IPS-18c (cell line): ENCODE measurements at regions not wholly inside any gene's neighbourhood (a gene's known extent, or its start where the extent isn't known, plus 50 kb on each side); places are given as distances from the start of the nearest gene placed in this dataset.

Experiments
- H3K4me3 ChIP-seq: 2 replicates; pipeline ENCODE4 v1.7.0; 2013; ENCODE audit warnings: low read depth, mild to moderate bottlenecking, low read length, moderate library complexity; ENCODE audit not compliant: insufficient read depth
- H3K9me3 ChIP-seq: one replicate; pipeline ENCODE4 v1.6.1; 2013; ENCODE audit warnings: mild to moderate bottlenecking, low read length, moderate library complexity; ENCODE audit not compliant: control insufficient read depth, insufficient read depth

GRCh38 chr9:79140751-79141150, 431.0 kb upstream of the TLE4 start:
- H3K4me3 ChIP-seq: no peak overlapping the region
- H3K9me3 ChIP-seq: no peaks in the 10 kb centered on the region

DNA sequence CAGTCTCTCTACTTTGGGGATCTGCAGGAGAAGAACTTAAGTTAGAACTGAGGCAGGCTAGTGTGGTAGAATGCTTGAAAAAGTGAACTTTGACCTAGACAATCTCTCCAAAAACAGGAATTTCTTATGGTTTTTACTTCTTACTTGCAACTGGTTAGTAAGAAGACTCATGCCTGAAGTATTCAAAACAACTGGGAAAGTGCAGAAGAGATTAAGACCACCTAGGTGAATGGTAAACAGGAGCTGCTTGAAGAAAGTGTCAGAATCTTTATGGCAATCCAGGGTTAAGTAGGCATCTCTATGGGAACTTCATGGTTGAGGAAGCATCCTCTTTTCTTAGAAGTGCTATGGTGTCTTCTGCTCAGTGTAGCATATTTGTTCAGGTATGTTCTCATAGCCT, 428.6 kb upstream of the TLE4 start:
- no peak overlapping the region for H3K4me3 ChIP-seq
- no peaks in the 10 kb centered on the region for H3K9me3 ChIP-seq

DNA sequence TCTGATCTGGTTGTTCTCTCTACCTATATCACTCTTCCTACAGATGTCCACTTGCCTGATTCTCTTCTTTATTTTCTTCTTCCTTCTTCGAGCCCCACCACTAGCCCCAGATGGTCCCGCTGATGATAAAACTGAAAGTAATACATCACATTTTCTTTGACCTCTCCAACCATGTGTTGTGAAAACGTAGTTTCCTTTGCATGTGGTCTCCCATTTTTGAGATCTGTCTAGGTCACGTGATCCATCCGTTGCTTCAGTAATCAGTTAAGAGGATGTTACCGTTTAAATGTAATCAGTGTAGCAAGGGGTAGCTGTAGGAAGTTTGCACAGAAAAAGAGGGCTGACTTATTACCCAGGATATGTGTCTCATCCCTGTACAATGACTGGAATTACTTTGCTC, 426.3 kb upstream of the TLE4 start:
- Histone ChIP-seq H3K9me3 (no peaks in the 10 kb centered on the region), H3K4me3 (no peak overlapping the region)

- no peaks in the 10 kb centered on the region for H3K9me3 ChIP-seq
- no peak overlapping the region for H3K4me3 ChIP-seq
These were observed 422.2 kb upstream of the TLE4 start for GRCh38 chr9:79149585-79149984.

DNA sequence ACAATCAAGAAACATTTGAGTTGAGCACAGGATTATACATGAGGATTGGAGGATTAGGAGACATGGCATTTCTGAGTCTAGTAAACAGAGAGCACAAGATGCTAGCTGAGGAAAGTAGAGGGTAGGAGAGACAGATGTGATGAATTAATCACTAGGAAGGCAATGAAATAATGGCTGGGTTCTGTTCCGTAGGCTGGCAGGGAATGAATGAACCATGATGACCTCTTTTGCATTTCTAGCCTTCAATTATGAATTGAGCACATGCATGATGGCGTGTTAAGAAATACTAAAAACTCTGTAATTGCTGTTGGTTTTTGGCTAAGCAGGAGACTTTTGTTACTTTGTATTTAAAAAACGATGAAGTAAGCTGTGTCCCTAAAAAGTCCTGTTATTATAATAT, 420.0 kb upstream of the TLE4 start:
- no peaks in the 10 kb centered on the region for H3K9me3 ChIP-seq
- H3K4me3 ChIP-seq: no peak overlapping the region

DNA sequence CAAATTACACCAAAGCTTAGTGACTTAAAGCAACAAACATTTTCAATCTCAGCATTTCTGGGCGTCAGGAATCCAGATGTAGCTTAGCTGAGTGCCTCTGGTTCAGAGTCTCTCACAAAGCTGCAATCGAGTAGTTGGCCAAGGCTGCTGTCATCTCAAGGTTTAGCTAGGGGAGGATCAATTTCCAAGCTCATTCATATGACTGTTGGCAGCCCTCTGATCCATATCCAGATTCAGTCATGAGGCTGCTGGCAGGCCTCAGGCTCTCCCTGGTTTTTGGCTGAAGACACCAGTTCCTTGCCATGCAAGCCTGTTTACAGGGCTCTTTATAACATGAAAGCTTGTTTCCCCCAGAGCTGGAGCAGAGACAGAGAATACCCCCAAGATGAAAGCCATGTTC, 419.5 kb upstream of the TLE4 start:
- Histone ChIP-seq H3K4me3 (no peak overlapping the region), H3K9me3 (no peaks in the 10 kb centered on the region)

DNA sequence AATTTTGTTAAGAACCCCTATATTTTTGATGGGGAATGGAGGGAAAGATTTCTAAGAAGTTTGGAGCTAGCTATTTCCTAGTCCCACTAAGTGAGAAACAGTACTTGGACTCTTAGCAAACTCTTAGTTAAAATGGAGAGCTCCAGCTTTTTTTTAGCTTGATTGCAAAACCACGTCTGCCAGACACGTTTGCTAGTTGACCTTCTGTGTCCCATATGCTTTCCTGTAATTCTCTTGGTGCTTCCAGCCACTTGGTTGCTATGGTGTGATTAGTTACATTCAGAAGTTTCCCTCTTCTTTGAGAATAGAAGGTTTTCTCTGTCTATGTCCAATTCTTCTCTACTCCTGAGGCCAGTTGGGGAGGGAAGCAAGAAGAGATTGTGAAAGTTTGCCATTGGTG, 417.0 kb upstream of the TLE4 start:
- Histone ChIP-seq H3K9me3 (no peaks in the 10 kb centered on the region), H3K4me3 (no peak overlapping the region)

DNA sequence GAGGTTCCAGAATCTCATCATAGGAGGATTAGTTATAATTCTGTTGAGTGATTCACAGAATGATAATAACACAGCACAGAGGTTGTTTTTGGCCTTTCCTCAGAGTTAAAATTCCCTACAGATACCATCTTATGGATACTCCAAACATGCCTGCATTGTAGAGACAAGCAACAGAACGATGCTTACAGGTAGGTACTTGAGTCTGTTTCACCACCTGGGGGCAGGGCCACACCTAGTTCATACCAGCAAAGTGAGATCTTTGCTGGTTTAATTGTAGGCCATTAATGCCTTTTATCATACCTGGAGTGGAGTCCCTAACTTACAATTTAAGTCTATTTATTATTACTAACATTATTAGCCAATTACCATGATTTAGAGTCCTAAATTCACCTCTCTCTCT, 416.5 kb upstream of the TLE4 start:
- Histone ChIP-seq H3K9me3 (no peaks in the 10 kb centered on the region), H3K4me3 (no peak overlapping the region)

DNA sequence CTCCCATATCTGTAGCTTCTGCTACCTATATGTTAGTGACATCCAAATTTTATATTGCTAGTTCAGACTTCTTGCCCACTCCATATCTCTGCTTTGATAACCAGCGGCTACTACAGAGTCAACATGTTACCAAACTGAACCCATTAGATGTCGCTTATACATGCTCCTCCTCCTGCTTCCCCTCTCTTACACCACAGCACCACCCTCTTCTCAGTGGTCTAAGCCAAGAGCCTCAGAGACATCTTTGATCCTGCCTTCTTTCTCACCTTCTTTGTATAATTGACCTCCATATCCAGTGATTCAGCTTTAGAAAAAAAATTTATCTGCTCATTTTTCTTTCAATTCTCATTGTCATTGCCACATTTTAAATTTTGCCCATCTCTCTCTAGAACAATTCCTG, 408.2 kb upstream of the TLE4 start:
- Histone ChIP-seq H3K4me3 (no peak overlapping the region), H3K9me3 (no peaks in the 10 kb centered on the region)

GRCh38 chr9:79164406-79164805, 407.4 kb upstream of the TLE4 start:
- H3K4me3 ChIP-seq: no peak overlapping the region

DNA sequence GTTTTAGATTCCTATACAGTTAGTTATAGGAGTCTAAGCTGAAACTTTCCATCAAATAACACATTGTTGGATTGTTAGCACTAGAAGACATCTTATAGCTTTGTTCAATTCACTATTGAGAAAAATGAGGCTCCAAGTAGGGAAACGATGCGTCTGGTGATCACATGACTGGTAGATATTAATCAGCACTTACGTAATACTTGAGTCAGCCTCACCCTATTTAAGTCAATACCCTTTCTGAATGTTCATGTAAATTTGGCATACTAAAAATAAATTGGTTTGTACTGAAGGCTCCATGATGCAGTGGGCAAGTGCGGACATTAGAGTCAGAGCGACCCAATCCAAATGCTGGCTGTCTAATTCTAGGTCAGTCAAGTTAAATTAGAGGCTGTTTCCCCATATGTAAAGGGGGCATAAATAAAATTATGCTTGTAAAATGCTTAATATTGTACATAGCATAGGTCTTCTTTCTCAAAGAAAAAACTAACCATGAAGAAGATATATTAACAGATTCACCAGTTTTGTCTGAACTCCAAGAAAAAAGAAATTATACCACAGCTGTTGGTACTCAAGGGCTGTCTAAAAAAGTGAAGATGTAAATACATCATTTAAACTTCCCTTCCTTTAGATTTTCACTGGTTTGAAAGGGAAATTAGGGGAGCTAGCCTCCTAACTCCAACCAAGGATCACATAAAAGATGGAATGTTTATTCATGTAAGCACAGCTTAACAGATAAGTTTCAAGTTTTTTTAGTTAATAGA, 406.6 kb upstream of the TLE4 start:
- Histone ChIP-seq H3K4me3 (no peak overlapping the region), H3K9me3 (no peaks in the 10 kb centered on the region)

More at GRCh38 chr9:79164406-79164805, 407.4 kb upstream of the TLE4 start:
- H3K9me3 ChIP-seq: no peaks in the 10 kb centered on the region

DNA sequence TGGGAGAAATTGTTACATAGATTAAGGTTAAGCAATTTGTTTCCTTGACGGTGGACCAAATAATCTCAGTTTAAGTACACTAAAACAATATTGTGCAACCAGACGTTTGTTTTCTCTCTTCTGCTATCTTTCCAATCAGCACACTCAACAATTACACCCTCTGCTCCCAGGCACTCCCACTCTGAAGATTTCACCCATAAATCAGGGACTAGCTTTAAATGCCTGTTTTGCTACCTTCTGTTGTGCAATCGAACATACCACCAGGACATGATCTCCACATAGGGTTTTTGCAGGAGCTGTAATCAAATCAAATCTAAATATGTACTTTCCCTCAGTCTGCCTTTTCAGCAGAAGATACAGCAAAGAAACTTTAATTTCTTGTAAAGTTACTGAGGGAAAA, 405.8 kb upstream of the TLE4 start:
- Histone ChIP-seq H3K4me3 (no peak overlapping the region), H3K9me3 (no peaks in the 10 kb centered on the region)

GRCh38 chr9:79170643-79171042, 401.1 kb upstream of the TLE4 start:
- no peaks in the 10 kb centered on the region for H3K9me3 ChIP-seq
- H3K4me3 ChIP-seq: no peak overlapping the region

DNA sequence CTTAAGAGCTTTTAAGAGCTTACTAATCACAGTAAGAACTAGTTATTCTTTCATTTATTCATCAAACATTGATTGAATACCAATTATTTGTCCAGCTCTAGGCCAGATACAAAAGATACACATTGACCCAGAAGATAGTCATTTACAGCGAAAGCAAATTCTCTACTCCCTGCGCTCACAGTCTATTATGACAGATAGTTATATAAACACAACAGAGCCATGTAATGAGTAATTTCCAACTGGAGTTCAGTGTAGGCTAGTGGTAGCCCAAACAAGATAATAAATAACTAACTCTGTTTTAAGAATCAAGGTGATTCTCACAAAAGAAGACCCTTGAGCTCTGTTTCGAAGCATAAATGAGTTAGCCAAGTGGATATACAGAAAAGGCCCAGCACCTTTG, 397.8 kb upstream of the TLE4 start:
- H3K4me3 ChIP-seq: no peak overlapping the region

GRCh38 chr9:79176014-79176697, 395.6 kb upstream of the TLE4 start:
- no peak overlapping the region for H3K4me3 ChIP-seq
- no peaks in the 10 kb centered on the region for H3K9me3 ChIP-seq

More for the DNA sequence above, 397.8 kb upstream of the TLE4 start:
- H3K9me3 ChIP-seq: no peaks in the 10 kb centered on the region

- Histone ChIP-seq H3K4me3 (no peak overlapping the region), H3K9me3 (no peaks in the 10 kb centered on the region)
These were observed 386.9 kb upstream of the TLE4 start for GRCh38 chr9:79184831-79185230.

- Histone ChIP-seq H3K9me3 (no peaks in the 10 kb centered on the region), H3K4me3 (no peak overlapping the region)
These were observed 385.9 kb upstream of the TLE4 start for GRCh38 chr9:79185866-79186265.

DNA sequence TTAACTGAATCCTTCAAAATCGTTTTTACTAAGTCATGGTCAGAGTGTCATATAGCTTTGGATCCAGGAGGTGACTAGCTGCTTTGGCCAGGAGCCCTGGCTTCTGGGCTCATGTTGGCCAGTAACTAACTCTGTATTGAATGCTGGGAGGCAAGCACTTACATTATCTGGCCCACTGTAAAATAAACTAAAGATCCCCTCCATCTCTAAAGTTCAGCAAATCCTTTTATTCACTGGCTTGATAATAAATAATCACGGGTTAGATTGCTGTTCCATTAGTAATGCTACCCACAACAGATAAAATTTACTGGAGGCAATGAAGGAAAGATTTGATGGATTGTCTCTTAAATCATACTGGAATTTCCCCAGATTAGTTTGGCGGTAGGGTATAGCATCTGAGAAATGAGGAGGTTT, 382.2 kb upstream of the TLE4 start:
- H3K4me3 ChIP-seq: no peak overlapping the region
- H3K9me3 ChIP-seq: no peaks in the 10 kb centered on the region

DNA sequence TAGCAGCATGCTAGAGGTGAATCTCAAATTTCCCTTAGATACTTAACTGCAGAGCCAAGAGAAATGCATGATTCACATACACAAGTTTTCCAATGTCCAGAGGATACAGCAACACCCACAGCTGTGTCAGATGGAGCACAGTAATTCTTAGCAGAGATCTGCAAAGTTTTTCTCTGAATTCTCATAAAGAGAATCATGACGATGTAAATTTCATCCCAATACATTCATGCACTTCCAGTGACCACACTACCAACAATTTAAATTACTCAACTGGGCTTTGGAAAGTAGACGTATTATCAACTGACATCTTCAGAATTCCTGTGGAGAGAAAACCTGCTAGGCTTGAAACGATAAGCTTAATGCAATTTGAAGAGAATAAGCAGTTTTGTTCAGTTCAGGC, 378.8 kb upstream of the TLE4 start:
- no peak overlapping the region for H3K4me3 ChIP-seq
- no peaks in the 10 kb centered on the region for H3K9me3 ChIP-seq
